Suprapubic skin (tissue), 4 donors: ENCODE measurements at regions not wholly inside any gene's neighbourhood (a gene's known extent, or its start where the extent isn't known, plus 50 kb on each side); places are given as distances from the start of the nearest gene placed in this dataset.

Experiments
- DNase-seq, 2 donors: peaks; one replicate each; pipeline ENCODE4 v3.0.0-alpha.2; 2019; ENCODE audit warnings: low spot score in 2 of 2
- H3K27ac ChIP-seq: fragments of 200-600 bp; sonication (generic); one replicate; pipeline ENCODE4 v1.5.1; 2019
- H3K27me3 ChIP-seq: fragments of 200-600 bp; sonication (generic); one replicate; pipeline ENCODE4 v1.5.1; 2019
- H3K36me3 ChIP-seq: fragments of 200-600 bp; sonication (generic); one replicate; pipeline ENCODE4 v1.5.1; 2019
- H3K4me1 ChIP-seq: fragments of 200-600 bp; sonication (generic); one replicate; pipeline ENCODE4 v1.5.1; 2019
- H3K4me3 ChIP-seq: fragments of 200-600 bp; sonication (generic); one replicate; pipeline ENCODE4 v1.5.1; 2019; ENCODE audit warnings: mild to moderate bottlenecking
- H3K9me3 ChIP-seq: fragments of 200-600 bp; sonication (generic); one replicate; pipeline ENCODE4 v1.5.1; 2019
- CTCF ChIP-seq, 2 donors: fragments of 200-600 bp in 1 of 2; fragments of 450-650 bp in 1 of 2; sonication (generic) in 1 of 2; IDR thresholded peaks; one replicate each; pipeline ENCODE4 v1.5.1; 2016 to 2019; ENCODE audit warnings: antibody characterized with exemption in 2 of 2, mild to moderate bottlenecking in 1 of 2, moderate library complexity in 1 of 2
- EP300 ChIP-seq: sonication (generic); formaldehyde crosslinking; IDR thresholded peaks from one replicate; pipeline ENCODE4 v1.6.1; 2017; ENCODE audit warnings: antibody characterized with exemption
- POLR2A ChIP-seq, 2 donors: fragments of 450-650 bp; IDR thresholded peaks; one replicate each; pipeline ENCODE4 v1.6.1; 2017; ENCODE audit warnings: antibody characterized with exemption in 2 of 2, mild to moderate bottlenecking in 2 of 2, moderate library complexity in 2 of 2
- POLR2AphosphoS5 ChIP-seq, 3 donors: sonication (generic); formaldehyde crosslinking; IDR thresholded peaks; one replicate each; pipeline ENCODE4 v1.6.1; 2017; ENCODE audit warnings: antibody characterized with exemption in 3 of 3
- WGBS: methylation state at CpG from one replicate; pipeline ENCODE4 v1.1.5; 2018; 5-methylcytosine and 5-hydroxymethylcytosine counted together

- WGBS, result 87% methylated on average over 3 of the region's 3 CpGs
Observed at GRCh38 chr1:234941321-234942011, 187.2 kb downstream of the TOMM20 start.

GRCh38 chr1:234940841-234941240 lies 187.8 kb downstream of the TOMM20 start:
- Histone ChIP-seq H3K27ac (no peak overlapping the region), H3K36me3 (no peaks in the 10 kb centered on the region), H3K9me3 (no peaks in the 10 kb centered on the region), H3K27me3 (no peaks in the 10 kb centered on the region), H3K4me3 (no peak overlapping the region), H3K4me1 (no peaks in the 10 kb centered on the region)
- WGBS, result 94% methylated on average over 7 of the region's 7 CpGs
- TF ChIP-seq POLR2A (IDR thresholded peaks at IDR 0.05), result no peak
- no peak for TF ChIP-seq CTCF (IDR thresholded peaks at IDR 0.05)
- no peak for TF ChIP-seq EP300
- no peak for TF ChIP-seq POLR2AphosphoS5 (IDR thresholded peaks at IDR 0.05)
- DNase-seq, result peak in 1 of 2 donors; percentile 47

More at GRCh38 chr1:234941321-234942011, 187.2 kb downstream of the TOMM20 start:
- TF ChIP-seq POLR2AphosphoS5 (IDR thresholded peaks at IDR 0.05), result no peak
- TF ChIP-seq POLR2A (IDR thresholded peaks at IDR 0.05), result no peak
- no peak for TF ChIP-seq EP300
- no peak for TF ChIP-seq CTCF (IDR thresholded peaks at IDR 0.05)
- peak in 1 of 2 donors; percentile 9 for DNase-seq
- Histone ChIP-seq H3K27ac (no peak overlapping the region), H3K27me3 (no peaks in the 10 kb centered on the region), H3K36me3 (no peaks in the 10 kb centered on the region), H3K4me3 (no peak overlapping the region), H3K9me3 (no peaks in the 10 kb centered on the region), H3K4me1 (no peaks in the 10 kb centered on the region)

- Histone ChIP-seq H3K4me1 (no peaks in the 10 kb centered on the region), H3K36me3 (no peaks in the 10 kb centered on the region), H3K4me3 (no peak overlapping the region), H3K27ac (no peak overlapping the region), H3K27me3 (no peaks in the 10 kb centered on the region), H3K9me3 (no peaks in the 10 kb centered on the region)
- peak in 1 of 2 donors; percentile 40 for DNase-seq
- 74% methylated on average over 6 of the region's 7 CpGs for WGBS
- TF ChIP-seq POLR2AphosphoS5 (IDR thresholded peaks at IDR 0.05) (no peak), CTCF (IDR thresholded peaks at IDR 0.05) (no peak), POLR2A (IDR thresholded peaks at IDR 0.05) (no peak), EP300 (no peak)
Observed at GRCh38 chr1:234938924-234939323, 189.7 kb downstream of the TOMM20 start.

- TF ChIP-seq EP300, result no peak
- no peak for TF ChIP-seq POLR2AphosphoS5 (IDR thresholded peaks at IDR 0.05)
- TF ChIP-seq CTCF (IDR thresholded peaks at IDR 0.05), result no peak
- TF ChIP-seq POLR2A (IDR thresholded peaks at IDR 0.05), result no peak
- 76% methylated on average over 1 of the region's 1 CpG for WGBS
- Histone ChIP-seq H3K9me3 (no peaks in the 10 kb centered on the region), H3K27me3 (no peaks in the 10 kb centered on the region), H3K27ac (no peak overlapping the region), H3K4me3 (no peak overlapping the region), H3K4me1 (peaks cover 5% of the 10 kb centered on the region), H3K36me3 (no peaks in the 10 kb centered on the region)
- no peak for DNase-seq
Observed at GRCh38 chr1:234938135-234938534, 190.5 kb downstream of the TOMM20 start.

GRCh38 chr1:234936612-234937389 lies 191.8 kb downstream of the TOMM20 start:
- 93% methylated on average over 7 of the region's 7 CpGs for WGBS
- Histone ChIP-seq H3K4me3 (no peak overlapping the region), H3K36me3 (no peaks in the 10 kb centered on the region), H3K27me3 (no peaks in the 10 kb centered on the region), H3K27ac (no peak overlapping the region), H3K4me1 (peaks cover 11% of the 10 kb centered on the region), H3K9me3 (no peaks in the 10 kb centered on the region)
- TF ChIP-seq POLR2A (IDR thresholded peaks at IDR 0.05), result no peak
- no peak for TF ChIP-seq EP300
- no peak for TF ChIP-seq CTCF (IDR thresholded peaks at IDR 0.05)
- TF ChIP-seq POLR2AphosphoS5 (IDR thresholded peaks at IDR 0.05), result no peak
- no peak for DNase-seq
